ENCODE measurements at regions not wholly inside any gene's neighbourhood (a gene's known extent, or its start where the extent isn't known, plus 50 kb on each side); places are given as distances from the start of the nearest gene placed in this dataset.
"Not testable (repeated sequence)": the region's sequence is repeated elsewhere in the genome, so short reads cannot be mapped to it uniquely, and the experiment has no call there.

- H3K4me3 Mint-ChIP-seq: no peak overlapping the region
- H3K9me3 Mint-ChIP-seq: no peaks in the 10 kb centered on the region
- H3K27me3 Mint-ChIP-seq (ENCODE audit: low read depth): no peaks in the 10 kb centered on the region
- no peaks in the 10 kb centered on the region for H3K36me3 Mint-ChIP-seq (ENCODE audit: low read depth)
- H3K4me1 Mint-ChIP-seq (ENCODE audit: low read depth): no peaks in the 10 kb centered on the region
- H3K27ac Mint-ChIP-seq: no peak overlapping the region
Measured at GRCh38 chr11:42827845-42828244, 484.0 kb upstream of the API5 start.

- H3K27ac Mint-ChIP-seq: no peak overlapping the region
- no peaks in the 10 kb centered on the region for H3K4me1 Mint-ChIP-seq (ENCODE audit: low read depth)
- peaks cover 11% of the 10 kb centered on the region for H3K9me3 Mint-ChIP-seq
- no peaks in the 10 kb centered on the region for H3K36me3 Mint-ChIP-seq (ENCODE audit: low read depth)
- H3K27me3 Mint-ChIP-seq (ENCODE audit: low read depth): no peaks in the 10 kb centered on the region
- H3K4me3 Mint-ChIP-seq: no peak overlapping the region
Measured at GRCh38 chr11:42837994-42838393, 473.8 kb upstream of the API5 start.

- Mint-ChIP-seq H3K27ac (no peak overlapping the region), H3K36me3 (ENCODE audit: low read depth) (no peaks in the 10 kb centered on the region), H3K27me3 (ENCODE audit: low read depth) (no peaks in the 10 kb centered on the region), H3K9me3 (peaks cover 7% of the 10 kb centered on the region), H3K4me3 (no peak overlapping the region), H3K4me1 (ENCODE audit: low read depth) (no peaks in the 10 kb centered on the region)
Measured at GRCh38 chr11:42840176-42840829, 471.5 kb upstream of the API5 start.

GRCh38 chr11:42840860-42841259 lies 470.9 kb upstream of the API5 start:
- no peaks in the 10 kb centered on the region for H3K4me1 Mint-ChIP-seq (ENCODE audit: low read depth)
- no peaks in the 10 kb centered on the region for H3K36me3 Mint-ChIP-seq (ENCODE audit: low read depth)
- no peak overlapping the region for H3K27ac Mint-ChIP-seq
- H3K4me3 Mint-ChIP-seq: no peak overlapping the region
- peaks cover 7% of the 10 kb centered on the region for H3K9me3 Mint-ChIP-seq
- no peaks in the 10 kb centered on the region for H3K27me3 Mint-ChIP-seq (ENCODE audit: low read depth)

- H3K27ac Mint-ChIP-seq: no peak overlapping the region
- H3K4me3 Mint-ChIP-seq: no peak overlapping the region
Measured at GRCh38 chr11:42841556-42841955, 470.2 kb upstream of the API5 start.

GRCh38 chr11:42849362-42849761 lies 462.4 kb upstream of the API5 start:
- H3K27me3 Mint-ChIP-seq (ENCODE audit: low read depth): no peaks in the 10 kb centered on the region
- H3K4me1 Mint-ChIP-seq (ENCODE audit: low read depth): no peaks in the 10 kb centered on the region
- H3K27ac Mint-ChIP-seq: no peak overlapping the region
- no peaks in the 10 kb centered on the region for H3K36me3 Mint-ChIP-seq (ENCODE audit: low read depth)
- no peak overlapping the region for H3K4me3 Mint-ChIP-seq
- H3K9me3 Mint-ChIP-seq: peaks cover 4% of the 10 kb centered on the region

More at GRCh38 chr11:42841556-42841955, 470.2 kb upstream of the API5 start:
- Mint-ChIP-seq H3K27me3 (ENCODE audit: low read depth) (no peaks in the 10 kb centered on the region), H3K36me3 (ENCODE audit: low read depth) (no peaks in the 10 kb centered on the region), H3K9me3 (peaks cover 7% of the 10 kb centered on the region), H3K4me1 (ENCODE audit: low read depth) (no peaks in the 10 kb centered on the region)

GRCh38 chr11:42857344-42857743 lies 454.5 kb upstream of the API5 start:
- Mint-ChIP-seq H3K4me3 (no peak overlapping the region), H3K27ac (no peak overlapping the region), H3K9me3 (peaks cover 4% of the 10 kb centered on the region), H3K4me1 (ENCODE audit: low read depth) (no peaks in the 10 kb centered on the region), H3K36me3 (ENCODE audit: low read depth) (no peaks in the 10 kb centered on the region), H3K27me3 (ENCODE audit: low read depth) (no peaks in the 10 kb centered on the region)

GRCh38 chr11:42870480-42870879 lies 441.3 kb upstream of the API5 start:
- Mint-ChIP-seq H3K4me3 (no peak overlapping the region), H3K36me3 (ENCODE audit: low read depth) (no peaks in the 10 kb centered on the region), H3K27ac (no peak overlapping the region), H3K9me3 (peaks cover 14% of the 10 kb centered on the region), H3K4me1 (ENCODE audit: low read depth) (no peaks in the 10 kb centered on the region), H3K27me3 (ENCODE audit: low read depth) (no peaks in the 10 kb centered on the region)

GRCh38 chr11:42873800-42874405 lies 437.9 kb upstream of the API5 start:
- H3K4me3 Mint-ChIP-seq; H3K4me1 Mint-ChIP-seq (ENCODE audit: low read depth); H3K27ac Mint-ChIP-seq: not testable (repeated sequence)

GRCh38 chr11:42881335-42881734 lies 430.5 kb upstream of the API5 start:
- not testable (repeated sequence) for H3K4me3 Mint-ChIP-seq; H3K27me3 Mint-ChIP-seq (ENCODE audit: low read depth); H3K4me1 Mint-ChIP-seq (ENCODE audit: low read depth); H3K27ac Mint-ChIP-seq; H3K36me3 Mint-ChIP-seq (ENCODE audit: low read depth)
- peaks cover 17% of the 10 kb centered on the region for H3K9me3 Mint-ChIP-seq

More at GRCh38 chr11:42873800-42874405, 437.9 kb upstream of the API5 start:
- H3K36me3 Mint-ChIP-seq (ENCODE audit: low read depth); H3K27me3 Mint-ChIP-seq (ENCODE audit: low read depth): not testable (repeated sequence)
- peaks cover 18% of the 10 kb centered on the region for H3K9me3 Mint-ChIP-seq

GRCh38 chr11:42890773-42891172 lies 421.0 kb upstream of the API5 start:
- Mint-ChIP-seq H3K9me3 (peaks cover 2% of the 10 kb centered on the region), H3K4me1 (ENCODE audit: low read depth) (no peaks in the 10 kb centered on the region), H3K27me3 (ENCODE audit: low read depth) (no peaks in the 10 kb centered on the region), H3K4me3 (no peak overlapping the region), H3K27ac (no peak overlapping the region), H3K36me3 (ENCODE audit: low read depth) (no peaks in the 10 kb centered on the region)

- H3K27ac Mint-ChIP-seq: no peak overlapping the region
- no peaks in the 10 kb centered on the region for H3K27me3 Mint-ChIP-seq (ENCODE audit: low read depth)
- peaks cover 22% of the 10 kb centered on the region for H3K9me3 Mint-ChIP-seq
- H3K4me3 Mint-ChIP-seq: no peak overlapping the region
- no peaks in the 10 kb centered on the region for H3K36me3 Mint-ChIP-seq (ENCODE audit: low read depth)
- no peaks in the 10 kb centered on the region for H3K4me1 Mint-ChIP-seq (ENCODE audit: low read depth)
Measured at GRCh38 chr11:42901084-42901483, 410.7 kb upstream of the API5 start.

GRCh38 chr11:42906226-42906625 lies 405.6 kb upstream of the API5 start:
- H3K9me3 Mint-ChIP-seq: peaks cover 29% of the 10 kb centered on the region
- no peaks in the 10 kb centered on the region for H3K36me3 Mint-ChIP-seq (ENCODE audit: low read depth)
- H3K27ac Mint-ChIP-seq: no peak overlapping the region
- no peaks in the 10 kb centered on the region for H3K27me3 Mint-ChIP-seq (ENCODE audit: low read depth)
- no peak overlapping the region for H3K4me3 Mint-ChIP-seq
- H3K4me1 Mint-ChIP-seq (ENCODE audit: low read depth): no peaks in the 10 kb centered on the region

GRCh38 chr11:42913731-42914130 lies 398.1 kb upstream of the API5 start:
- H3K4me3 Mint-ChIP-seq: no peak overlapping the region
- no peak overlapping the region for H3K27ac Mint-ChIP-seq
- H3K27me3 Mint-ChIP-seq (ENCODE audit: low read depth): no peaks in the 10 kb centered on the region
- peaks cover 18% of the 10 kb centered on the region for H3K9me3 Mint-ChIP-seq
- H3K36me3 Mint-ChIP-seq (ENCODE audit: low read depth): no peaks in the 10 kb centered on the region
- H3K4me1 Mint-ChIP-seq (ENCODE audit: low read depth): no peaks in the 10 kb centered on the region

GRCh38 chr11:42923651-42924050 lies 388.1 kb upstream of the API5 start:
- no peaks in the 10 kb centered on the region for H3K36me3 Mint-ChIP-seq (ENCODE audit: low read depth)
- H3K4me3 Mint-ChIP-seq: no peak overlapping the region
- H3K9me3 Mint-ChIP-seq: peaks cover 7% of the 10 kb centered on the region
- no peaks in the 10 kb centered on the region for H3K4me1 Mint-ChIP-seq (ENCODE audit: low read depth)
- H3K27me3 Mint-ChIP-seq (ENCODE audit: low read depth): no peaks in the 10 kb centered on the region
- no peak overlapping the region for H3K27ac Mint-ChIP-seq

Measured in T-helper 1 cell treated with Interleukin-12 subunit alpha and Interleukin-12 subunit beta and Interleukin-4 antibody, amounts not matched to agents 30 μg/mL and 1 μg/mL, for 36 hours (primary cell).